ENCODE measurements at regions not wholly inside any gene's neighbourhood (a gene's known extent, or its start where the extent isn't known, plus 50 kb on each side); places are given as distances from the start of the nearest gene placed in this dataset.

GRCh38 chr4:38314663-38315062 is 349.3 kb upstream of the KLF3 start:
- WGBS, 2 donors (ENCODE audit: low coverage in 1 of 2): 44 to 46% methylated on average over 2 to 5 of the region's 5 CpGs
- Histone ChIP-seq H3K27ac (peak overlapping the region; percentile 74 to 86 (median 81)), H3K4me3 (no peak overlapping the region), H3K27me3 (no peaks in the 10 kb centered on the region), H3K4me1 (peaks cover 7 to 45% (median 22%) of the 10 kb centered on the region in 4 donors), H3K9me3 (no peaks in the 10 kb centered on the region), H3K36me3 (no peaks in the 10 kb centered on the region)
- in situ Hi-C loops (cut with MboI; ENCODE audit: low pct_ligation_motif_present in 1 of 4, low pct_unique_long_range_greater_than_20kb in 1 of 4, low sequenced_read_pairs in 3 of 4) (loop anchor here (5.0 to 25.0 kb wide), 5 partner anchors 127 to 358 kb away; no protein-coding TSS in a partner anchor), intact Hi-C loops (cut with DNase I; ENCODE audit: low total_unique reads) (loop anchor here (10.0 kb wide), 1 partner anchor 250 kb away; no protein-coding TSS in a partner anchor)
- peak; percentile 89 for DNase-seq
- TF ChIP-seq, protein P1, sequence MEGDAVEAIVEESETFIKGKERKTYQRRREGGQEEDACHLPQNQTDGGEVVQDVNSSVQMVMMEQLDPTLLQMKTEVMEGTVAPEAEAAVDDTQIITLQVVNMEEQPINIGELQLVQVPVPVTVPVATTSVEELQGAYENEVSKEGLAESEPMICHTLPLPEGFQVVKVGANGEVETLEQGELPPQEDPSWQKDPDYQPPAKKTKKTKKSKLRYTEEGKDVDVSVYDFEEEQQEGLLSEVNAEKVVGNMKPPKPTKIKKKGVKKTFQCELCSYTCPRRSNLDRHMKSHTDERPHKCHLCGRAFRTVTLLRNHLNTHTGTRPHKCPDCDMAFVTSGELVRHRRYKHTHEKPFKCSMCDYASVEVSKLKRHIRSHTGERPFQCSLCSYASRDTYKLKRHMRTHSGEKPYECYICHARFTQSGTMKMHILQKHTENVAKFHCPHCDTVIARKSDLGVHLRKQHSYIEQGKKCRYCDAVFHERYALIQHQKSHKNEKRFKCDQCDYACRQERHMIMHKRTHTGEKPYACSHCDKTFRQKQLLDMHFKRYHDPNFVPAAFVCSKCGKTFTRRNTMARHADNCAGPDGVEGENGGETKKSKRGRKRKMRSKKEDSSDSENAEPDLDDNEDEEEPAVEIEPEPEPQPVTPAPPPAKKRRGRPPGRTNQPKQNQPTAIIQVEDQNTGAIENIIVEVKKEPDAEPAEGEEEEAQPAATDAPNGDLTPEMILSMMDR (IDR thresholded peaks at IDR 0.05): peak in 2 of 5 experiments; percentile 8 to 30
- TF ChIP-seq EP300 (IDR thresholded peaks at IDR 0.05; ENCODE audit: low read depth) (no peak), POLR2AphosphoS5 (IDR thresholded peaks at IDR 0.05) (peak in 2 of 3 donors; percentile 28 to 42), POLR2A (IDR thresholded peaks at IDR 0.05) (no peak)

- H3K4me1 ChIP-seq: peaks cover 10 to 51% (median 27%) of the 10 kb centered on the region in 4 donors
- DNase-seq: no peak
- no peak overlapping the region for H3K4me3 ChIP-seq
- H3K36me3 ChIP-seq: no peaks in the 10 kb centered on the region
- TF ChIP-seq POLR2A (IDR thresholded peaks at IDR 0.05) (no peak), POLR2AphosphoS5 (IDR thresholded peaks at IDR 0.05) (no peak), EP300 (IDR thresholded peaks at IDR 0.05; ENCODE audit: low read depth) (no peak)
- TF ChIP-seq, protein P1 (IDR thresholded peaks at IDR 0.05): no peak
- H3K9me3 ChIP-seq: no peaks in the 10 kb centered on the region
- H3K27me3 ChIP-seq: no peaks in the 10 kb centered on the region
- 84 to 85% methylated on average over 4 to 5 of the region's 5 CpGs for WGBS, 2 donors (ENCODE audit: low coverage in 1 of 2)
- intact Hi-C loops (cut with DNase I; ENCODE audit: low total_unique reads) (loop anchor here (10.0 kb wide), 1 partner anchor 250 kb away; no protein-coding TSS in a partner anchor), in situ Hi-C loops (cut with MboI; ENCODE audit: low pct_ligation_motif_present in 1 of 4, low pct_unique_long_range_greater_than_20kb in 1 of 4, low sequenced_read_pairs in 3 of 4) (loop anchor here (5.0 to 25.0 kb wide), 5 partner anchors 128 to 357 kb away; no protein-coding TSS in a partner anchor)
- H3K27ac ChIP-seq: peak overlapping the region; percentile 74 to 86 (median 81)
These were observed 348.7 kb upstream of the KLF3 start for GRCh38 chr4:38315286-38315685.

GRCh38 chr4:38316045-38316444 is 348.0 kb upstream of the KLF3 start:
- peaks cover 10 to 57% (median 27%) of the 10 kb centered on the region in 4 donors for H3K4me1 ChIP-seq
- H3K36me3 ChIP-seq: no peaks in the 10 kb centered on the region
- no peaks in the 10 kb centered on the region for H3K27me3 ChIP-seq
- H3K27ac ChIP-seq: no peak overlapping the region
- intact Hi-C loops (cut with DNase I; ENCODE audit: low total_unique reads) (loop anchor here (10.0 kb wide), 1 partner anchor 251 kb away; no protein-coding TSS in a partner anchor), in situ Hi-C loops (cut with MboI; ENCODE audit: low pct_ligation_motif_present in 1 of 4, low pct_unique_long_range_greater_than_20kb in 1 of 4, low sequenced_read_pairs in 3 of 4) (loop anchor here (5.0 to 25.0 kb wide), 5 partner anchors 129 to 356 kb away; no protein-coding TSS in a partner anchor)
- DNase-seq: no peak
- 93 to 94% methylated on average over 2 to 5 of the region's 5 CpGs for WGBS, 2 donors (ENCODE audit: low coverage in 1 of 2)
- H3K9me3 ChIP-seq: no peaks in the 10 kb centered on the region
- H3K4me3 ChIP-seq: no peak overlapping the region
- TF ChIP-seq, protein P1 (IDR thresholded peaks at IDR 0.05): no peak
- TF ChIP-seq POLR2A (IDR thresholded peaks at IDR 0.05) (no peak), EP300 (IDR thresholded peaks at IDR 0.05; ENCODE audit: low read depth) (no peak)

- intact Hi-C loops (cut with DNase I; ENCODE audit: low total_unique reads): loop anchor here (10.0 kb wide), 1 partner anchor 252 kb away; no protein-coding TSS in a partner anchor
- TF ChIP-seq EP300 (IDR thresholded peaks at IDR 0.05; ENCODE audit: low read depth) (no peak), POLR2AphosphoS5 (IDR thresholded peaks at IDR 0.05) (no peak), POLR2A (IDR thresholded peaks at IDR 0.05) (no peak)
- TF ChIP-seq, protein P1 (IDR thresholded peaks at IDR 0.05): no peak
- 92 to 100% methylated on average over 3 of the region's 3 CpGs for WGBS, 2 donors (ENCODE audit: low coverage in 1 of 2)
- Histone ChIP-seq H3K27ac (peak overlapping the region in 3 of 4 donors; percentile 11 to 90 (median 87)), H3K9me3 (no peaks in the 10 kb centered on the region), H3K27me3 (no peaks in the 10 kb centered on the region), H3K4me3 (no peak overlapping the region), H3K4me1 (peaks cover 10 to 57% (median 27%) of the 10 kb centered on the region in 4 donors), H3K36me3 (no peaks in the 10 kb centered on the region)
- in situ Hi-C loops (cut with MboI; ENCODE audit: low pct_ligation_motif_present in 1 of 4, low pct_unique_long_range_greater_than_20kb in 1 of 4, low sequenced_read_pairs in 3 of 4): loop anchor here (5.0 to 25.0 kb wide), 5 partner anchors 130 to 355 kb away; no protein-coding TSS in a partner anchor
- no peak for DNase-seq
These were observed 346.8 kb upstream of the KLF3 start for GRCh38 chr4:38317041-38317674.
